ENCODE measurements at regions not wholly inside any gene's neighbourhood (a gene's known extent, or its start where the extent isn't known, plus 50 kb on each side); places are given as distances from the start of the nearest gene placed in this dataset.

- no peak for DNase-seq
Measured at GRCh38 chr3:99541181-99541580, 97.2 kb upstream of the COL8A1 start.

- DNase-seq: no peak
Measured at GRCh38 chr3:99537416-99537815, 101.0 kb upstream of the COL8A1 start.

GRCh38 chr3:99536555-99537314 is 101.7 kb upstream of the COL8A1 start:
- no peak for DNase-seq

GRCh38 chr3:99534951-99535704 is 103.3 kb upstream of the COL8A1 start:
- DNase-seq: no peak

- no peak for DNase-seq
Measured at GRCh38 chr3:99532246-99532645, 106.1 kb upstream of the COL8A1 start.

GRCh38 chr3:99529265-99529664 is 109.1 kb upstream of the COL8A1 start:
- DNase-seq: no peak

- no peak for DNase-seq
Measured at GRCh38 chr3:99526921-99527320, 111.5 kb upstream of the COL8A1 start.

- DNase-seq: no peak
Measured at GRCh38 chr3:99524559-99524958, 113.8 kb upstream of the COL8A1 start.

- no peak for DNase-seq
Measured at GRCh38 chr3:99523431-99524127, 114.8 kb upstream of the COL8A1 start.

- no peak for DNase-seq
Measured at GRCh38 chr3:99522147-99522546, 116.2 kb upstream of the COL8A1 start.

GRCh38 chr3:99521551-99521950 is 116.8 kb upstream of the COL8A1 start:
- no peak for DNase-seq

GRCh38 chr3:99520513-99520912 is 117.9 kb upstream of the COL8A1 start:
- no peak for DNase-seq

GRCh38 chr3:99516936-99517335 is 121.5 kb upstream of the COL8A1 start:
- DNase-seq: no peak

GRCh38 chr3:99515891-99516290 is 122.5 kb upstream of the COL8A1 start:
- no peak for DNase-seq

- no peak for DNase-seq
Measured at GRCh38 chr3:99509224-99509623, 129.2 kb upstream of the COL8A1 start.

GRCh38 chr3:99508191-99508590 is 130.2 kb upstream of the COL8A1 start:
- no peak for DNase-seq

- no peak for DNase-seq
Measured at GRCh38 chr3:99505646-99506269, 132.6 kb upstream of the COL8A1 start.

- DNase-seq: no peak
Measured at GRCh38 chr3:99505200-99505599, 133.2 kb upstream of the COL8A1 start.

GRCh38 chr3:99504258-99504657 is 134.1 kb upstream of the COL8A1 start:
- DNase-seq: no peak

- no peak for DNase-seq
Measured at GRCh38 chr3:99503350-99503749, 135.0 kb upstream of the COL8A1 start.

- no peak for DNase-seq
Measured at GRCh38 chr3:99502871-99503270, 135.5 kb upstream of the COL8A1 start.

GRCh38 chr3:99500485-99500884 is 137.9 kb upstream of the COL8A1 start:
- no peak for DNase-seq
